ENCODE measurements at regions not wholly inside any gene's neighbourhood (a gene's known extent, or its start where the extent isn't known, plus 50 kb on each side); places are given as distances from the start of the nearest gene placed in this dataset.

GRCh38 chr13:80096383-80096782, 244.5 kb downstream of the SPRY2 start:
- intact Hi-C loops (cut with micrococcal nuclease; ENCODE audit: unreplicated experiment): no loop called here
- TF ChIP-seq CTCF (conservative IDR thresholded peaks at IDR 0.05; ENCODE audit: low read depth, low read length) (no peak), EZH2 (IDR thresholded peaks at IDR 0.05; ENCODE audit: borderline replicate concordance, low read depth, low read length, poor library complexity, severe bottlenecking) (no peak)
- Histone ChIP-seq H3K4me1 (ENCODE audit: insufficient read depth, low read length, poor library complexity, severe bottlenecking) (peaks cover 9% of the 10 kb centered on the region), H3K9me3 (ENCODE audit: low read depth, low read length, poor library complexity, severe bottlenecking) (no peaks in the 10 kb centered on the region), H3K27ac (ENCODE audit: low read depth, low read length, poor library complexity, severe bottlenecking) (no peak overlapping the region), H3K4me3 (ENCODE audit: low read depth, low read length, poor library complexity, severe bottlenecking) (no peak overlapping the region), H3K27me3 (replicated peaks; ENCODE audit: insufficient read depth, low read depth, low read length, poor library complexity) (peaks cover 4% of the 10 kb centered on the region), H3K36me3 (ENCODE audit: insufficient read depth, low read length, poor library complexity, severe bottlenecking) (no peaks in the 10 kb centered on the region)
- ChIA-PET POLR2A (ENCODE audit: low non-redundant PET) (no interaction called here), CTCF (no interaction called here)
- no TSS peak for BruUV-seq (replicated peaks)
- no peak for DNase-seq (ENCODE audit: low spot score)

DNA sequence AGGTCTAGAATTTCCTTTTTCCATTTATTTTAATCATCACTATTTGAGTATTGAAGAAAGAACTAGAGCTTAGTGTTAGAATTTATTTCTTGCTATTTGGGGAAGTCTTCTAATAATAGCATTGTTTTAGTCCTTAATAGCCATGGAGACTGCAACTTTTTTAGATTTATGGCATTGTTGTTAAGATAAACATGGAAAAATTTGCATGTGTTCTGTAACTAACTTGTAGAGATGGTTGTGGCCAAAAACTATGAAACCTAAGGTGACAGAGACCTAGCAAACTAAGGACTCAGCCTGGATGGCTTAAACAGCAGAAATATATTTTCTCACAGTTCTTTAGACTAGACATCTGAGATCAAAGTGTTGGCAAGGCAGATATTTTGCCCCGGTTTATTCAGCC, 246.4 kb downstream of the SPRY2 start:
- intact Hi-C loops (cut with micrococcal nuclease; ENCODE audit: unreplicated experiment): no loop called here

GRCh38 chr13:80093888-80094287, 247.0 kb downstream of the SPRY2 start:
- Histone ChIP-seq H3K27ac (ENCODE audit: low read depth, low read length, poor library complexity, severe bottlenecking) (no peak overlapping the region), H3K27me3 (replicated peaks; ENCODE audit: insufficient read depth, low read depth, low read length, poor library complexity) (peaks cover 4% of the 10 kb centered on the region), H3K4me3 (ENCODE audit: low read depth, low read length, poor library complexity, severe bottlenecking) (no peak overlapping the region), H3K4me1 (ENCODE audit: insufficient read depth, low read length, poor library complexity, severe bottlenecking) (peaks cover 9% of the 10 kb centered on the region), H3K36me3 (ENCODE audit: insufficient read depth, low read length, poor library complexity, severe bottlenecking) (no peaks in the 10 kb centered on the region), H3K9me3 (ENCODE audit: low read depth, low read length, poor library complexity, severe bottlenecking) (no peaks in the 10 kb centered on the region)
- CTCF ChIA-PET: no interaction called here
- BruUV-seq (replicated peaks): no TSS peak
- DNase-seq (ENCODE audit: low spot score): no peak
- no peak for TF ChIP-seq EZH2 (IDR thresholded peaks at IDR 0.05; ENCODE audit: borderline replicate concordance, low read depth, low read length, poor library complexity, severe bottlenecking)
- no peak for TF ChIP-seq CTCF (conservative IDR thresholded peaks at IDR 0.05; ENCODE audit: low read depth, low read length)
- POLR2A ChIA-PET (ENCODE audit: low non-redundant PET): no interaction called here
- intact Hi-C loops (cut with micrococcal nuclease; ENCODE audit: unreplicated experiment): no loop called here

More for the DNA sequence above, 246.4 kb downstream of the SPRY2 start:
- no TSS peak for BruUV-seq (replicated peaks)
- Histone ChIP-seq H3K4me1 (ENCODE audit: insufficient read depth, low read length, poor library complexity, severe bottlenecking) (peaks cover 9% of the 10 kb centered on the region), H3K4me3 (ENCODE audit: low read depth, low read length, poor library complexity, severe bottlenecking) (no peak overlapping the region), H3K9me3 (ENCODE audit: low read depth, low read length, poor library complexity, severe bottlenecking) (no peaks in the 10 kb centered on the region), H3K27ac (ENCODE audit: low read depth, low read length, poor library complexity, severe bottlenecking) (no peak overlapping the region), H3K27me3 (replicated peaks; ENCODE audit: insufficient read depth, low read depth, low read length, poor library complexity) (peaks cover 4% of the 10 kb centered on the region), H3K36me3 (ENCODE audit: insufficient read depth, low read length, poor library complexity, severe bottlenecking) (no peaks in the 10 kb centered on the region)
- TF ChIP-seq CTCF (conservative IDR thresholded peaks at IDR 0.05; ENCODE audit: low read depth, low read length) (no peak), EZH2 (IDR thresholded peaks at IDR 0.05; ENCODE audit: borderline replicate concordance, low read depth, low read length, poor library complexity, severe bottlenecking) (no peak)
- ChIA-PET POLR2A (ENCODE audit: low non-redundant PET) (no interaction called here), CTCF (no interaction called here)
- DNase-seq (ENCODE audit: low spot score): no peak
